ENCODE measurements at regions not wholly inside any gene's neighbourhood (a gene's known extent, or its start where the extent isn't known, plus 50 kb on each side); places are given as distances from the start of the nearest gene placed in this dataset.
"Not testable (repeated sequence)": the region's sequence is repeated elsewhere in the genome, so short reads cannot be mapped to it uniquely, and the experiment has no call there.

- no peak for DNase-seq
These were observed 50.6 kb upstream of the NKD1 start for GRCh38 chr16:50497592-50497991.

GRCh38 chr16:50496990-50497389 is 51.2 kb upstream of the NKD1 start:
- DNase-seq = no peak

- DNase-seq = no peak
These were observed 52.5 kb upstream of the NKD1 start for GRCh38 chr16:50495673-50496072.

- DNase-seq = no peak
These were observed 53.4 kb upstream of the NKD1 start for GRCh38 chr16:50494501-50495491.

GRCh38 chr16:50491516-50491915 is 56.7 kb upstream of the NKD1 start:
- no peak for DNase-seq

GRCh38 chr16:50490828-50491227 is 57.4 kb upstream of the NKD1 start:
- DNase-seq = no peak

- no peak for DNase-seq
These were observed 59.0 kb upstream of the NKD1 start for GRCh38 chr16:50489182-50489581.

- no peak for DNase-seq
These were observed 60.7 kb upstream of the NKD1 start for GRCh38 chr16:50487528-50487927.

- not testable (repeated sequence) for DNase-seq
These were observed 62.0 kb upstream of the NKD1 start for GRCh38 chr16:50486162-50486561.

GRCh38 chr16:50485232-50485631 is 63.0 kb upstream of the NKD1 start:
- DNase-seq = no peak

- DNase-seq = no peak
These were observed 65.9 kb upstream of the NKD1 start for GRCh38 chr16:50482271-50482670.

GRCh38 chr16:50480206-50480605 is 68.0 kb upstream of the NKD1 start:
- DNase-seq = no peak

- no peak for DNase-seq
These were observed 68.4 kb upstream of the NKD1 start for GRCh38 chr16:50479771-50480170.

- DNase-seq = peak; percentile 12
These were observed 69.4 kb upstream of the NKD1 start for GRCh38 chr16:50478773-50479149.

GRCh38 chr16:50478075-50478772 is 70.0 kb upstream of the NKD1 start:
- no peak for DNase-seq

- no peak for DNase-seq
These were observed 71.5 kb upstream of the NKD1 start for GRCh38 chr16:50476486-50477255.

GRCh38 chr16:50475170-50475569 is 73.0 kb upstream of the NKD1 start:
- DNase-seq = no peak

- DNase-seq = peak; percentile 22
These were observed 74.1 kb upstream of the NKD1 start for GRCh38 chr16:50474138-50474537.

GRCh38 chr16:50473356-50473945 is 74.7 kb upstream of the NKD1 start:
- no peak for DNase-seq

GRCh38 chr16:50472472-50472871 is 75.7 kb upstream of the NKD1 start:
- DNase-seq = no peak

- no peak for DNase-seq
These were observed 77.5 kb upstream of the NKD1 start for GRCh38 chr16:50470687-50471086.

- DNase-seq = no peak
These were observed 78.4 kb upstream of the NKD1 start for GRCh38 chr16:50469744-50470321.

All from NCI-H2029 treated with DMSO at 0.1 percent for 48 hours (cell line).